HL-60 (cell line): ENCODE measurements at regions not wholly inside any gene's neighbourhood (a gene's known extent, or its start where the extent isn't known, plus 50 kb on each side); places are given as distances from the start of the nearest gene placed in this dataset.

Source experiments
- TF ChIP-seq, protein P1 (sequence below): IDR thresholded peaks from one replicate; pipeline ENCODE4 v1.5.1; 2011; ENCODE audit warnings: low read length, control low read depth, inconsistent platforms; ENCODE audit not compliant: insufficient read depth
- TF ChIP-seq, protein P2 (sequence below): IDR thresholded peaks from 2 replicates; pipeline ENCODE4 v1.6.1; 2012; ENCODE audit warnings: low read depth; ENCODE audit not compliant: insufficient replicate concordance

DNA sequence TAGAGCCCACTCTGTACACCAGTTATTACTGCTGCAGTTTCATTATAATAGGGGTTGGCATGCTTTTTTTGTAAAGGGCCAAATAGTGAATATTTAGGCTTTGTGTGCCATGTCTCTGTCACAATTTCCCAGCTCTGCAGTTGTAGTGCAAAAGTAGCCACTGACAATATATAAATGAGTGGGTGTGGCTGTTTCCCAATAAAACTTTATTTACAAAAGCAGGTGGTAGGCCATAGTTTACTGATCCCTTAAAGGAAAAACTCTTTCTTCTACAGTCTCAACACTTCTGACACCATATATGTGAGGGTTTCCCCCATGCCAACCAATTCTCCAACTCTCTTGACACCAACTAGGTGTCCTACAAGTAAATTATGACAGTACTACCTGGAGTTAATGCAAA is 110.2 kb upstream of the NAP1L1 start:
- TF ChIP-seq, protein P1, sequence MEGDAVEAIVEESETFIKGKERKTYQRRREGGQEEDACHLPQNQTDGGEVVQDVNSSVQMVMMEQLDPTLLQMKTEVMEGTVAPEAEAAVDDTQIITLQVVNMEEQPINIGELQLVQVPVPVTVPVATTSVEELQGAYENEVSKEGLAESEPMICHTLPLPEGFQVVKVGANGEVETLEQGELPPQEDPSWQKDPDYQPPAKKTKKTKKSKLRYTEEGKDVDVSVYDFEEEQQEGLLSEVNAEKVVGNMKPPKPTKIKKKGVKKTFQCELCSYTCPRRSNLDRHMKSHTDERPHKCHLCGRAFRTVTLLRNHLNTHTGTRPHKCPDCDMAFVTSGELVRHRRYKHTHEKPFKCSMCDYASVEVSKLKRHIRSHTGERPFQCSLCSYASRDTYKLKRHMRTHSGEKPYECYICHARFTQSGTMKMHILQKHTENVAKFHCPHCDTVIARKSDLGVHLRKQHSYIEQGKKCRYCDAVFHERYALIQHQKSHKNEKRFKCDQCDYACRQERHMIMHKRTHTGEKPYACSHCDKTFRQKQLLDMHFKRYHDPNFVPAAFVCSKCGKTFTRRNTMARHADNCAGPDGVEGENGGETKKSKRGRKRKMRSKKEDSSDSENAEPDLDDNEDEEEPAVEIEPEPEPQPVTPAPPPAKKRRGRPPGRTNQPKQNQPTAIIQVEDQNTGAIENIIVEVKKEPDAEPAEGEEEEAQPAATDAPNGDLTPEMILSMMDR = no peak
- TF ChIP-seq, protein P2, sequence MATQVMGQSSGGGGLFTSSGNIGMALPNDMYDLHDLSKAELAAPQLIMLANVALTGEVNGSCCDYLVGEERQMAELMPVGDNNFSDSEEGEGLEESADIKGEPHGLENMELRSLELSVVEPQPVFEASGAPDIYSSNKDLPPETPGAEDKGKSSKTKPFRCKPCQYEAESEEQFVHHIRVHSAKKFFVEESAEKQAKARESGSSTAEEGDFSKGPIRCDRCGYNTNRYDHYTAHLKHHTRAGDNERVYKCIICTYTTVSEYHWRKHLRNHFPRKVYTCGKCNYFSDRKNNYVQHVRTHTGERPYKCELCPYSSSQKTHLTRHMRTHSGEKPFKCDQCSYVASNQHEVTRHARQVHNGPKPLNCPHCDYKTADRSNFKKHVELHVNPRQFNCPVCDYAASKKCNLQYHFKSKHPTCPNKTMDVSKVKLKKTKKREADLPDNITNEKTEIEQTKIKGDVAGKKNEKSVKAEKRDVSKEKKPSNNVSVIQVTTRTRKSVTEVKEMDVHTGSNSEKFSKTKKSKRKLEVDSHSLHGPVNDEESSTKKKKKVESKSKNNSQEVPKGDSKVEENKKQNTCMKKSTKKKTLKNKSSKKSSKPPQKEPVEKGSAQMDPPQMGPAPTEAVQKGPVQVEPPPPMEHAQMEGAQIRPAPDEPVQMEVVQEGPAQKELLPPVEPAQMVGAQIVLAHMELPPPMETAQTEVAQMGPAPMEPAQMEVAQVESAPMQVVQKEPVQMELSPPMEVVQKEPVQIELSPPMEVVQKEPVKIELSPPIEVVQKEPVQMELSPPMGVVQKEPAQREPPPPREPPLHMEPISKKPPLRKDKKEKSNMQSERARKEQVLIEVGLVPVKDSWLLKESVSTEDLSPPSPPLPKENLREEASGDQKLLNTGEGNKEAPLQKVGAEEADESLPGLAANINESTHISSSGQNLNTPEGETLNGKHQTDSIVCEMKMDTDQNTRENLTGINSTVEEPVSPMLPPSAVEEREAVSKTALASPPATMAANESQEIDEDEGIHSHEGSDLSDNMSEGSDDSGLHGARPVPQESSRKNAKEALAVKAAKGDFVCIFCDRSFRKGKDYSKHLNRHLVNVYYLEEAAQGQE = no peak
